ACC112 (cell line): ENCODE measurements at regions not wholly inside any gene's neighbourhood (a gene's known extent, or its start where the extent isn't known, plus 50 kb on each side); places are given as distances from the start of the nearest gene placed in this dataset.
"Not testable (repeated sequence)": the region's sequence is repeated elsewhere in the genome, so short reads cannot be mapped to it uniquely, and the experiment has no call there.

ENCODE experiments used
- H2AFZ ChIP-seq: fragments of 200-600 bp; sonication (generic); one replicate; pipeline ENCODE4 v1.6.0; 2017; ENCODE audit warnings: antibody characterized with exemption, low read length; ENCODE audit not compliant: unreplicated experiment
- H3K27ac ChIP-seq: fragments of 200-600 bp; sonication (generic); 2 replicates; pipeline ENCODE4 v1.5.1; 2014; ENCODE audit warnings: low read depth, mild to moderate bottlenecking, antibody characterized with exemption, low read length, moderate library complexity
- H3K27me3 ChIP-seq: fragments of 200-600 bp; sonication (generic); 2 replicates; pipeline ENCODE4 v1.6.1; 2014; ENCODE audit warnings: mild to moderate bottlenecking, antibody characterized with exemption, low read length, moderate library complexity, mixed read lengths; ENCODE audit not compliant: insufficient read depth
- H3K36me3 ChIP-seq: fragments of 200-600 bp; sonication (generic); 2 replicates; pipeline ENCODE4 v1.6.1; 2016; ENCODE audit warnings: mild to moderate bottlenecking, antibody characterized with exemption, low read length, moderate library complexity, mixed read lengths; ENCODE audit not compliant: insufficient read depth
- H3K4me1 ChIP-seq: fragments of 200-600 bp; sonication (generic); one replicate; pipeline ENCODE4 v1.6.1; 2016; ENCODE audit warnings: low read length, mixed read lengths; ENCODE audit not compliant: insufficient read depth, unreplicated experiment, control insufficient read depth
- H3K4me3 ChIP-seq: fragments of 200-600 bp; sonication (generic); 2 replicates; pipeline ENCODE4 v1.5.1; 2014; ENCODE audit warnings: mild to moderate bottlenecking, low read depth, low read length
- H3K79me2 ChIP-seq: fragments of 200-600 bp; sonication (generic); one replicate; pipeline ENCODE4 v1.6.0; 2016; ENCODE audit warnings: low read length; ENCODE audit not compliant: control insufficient read depth, unreplicated experiment, insufficient read depth

DNA sequence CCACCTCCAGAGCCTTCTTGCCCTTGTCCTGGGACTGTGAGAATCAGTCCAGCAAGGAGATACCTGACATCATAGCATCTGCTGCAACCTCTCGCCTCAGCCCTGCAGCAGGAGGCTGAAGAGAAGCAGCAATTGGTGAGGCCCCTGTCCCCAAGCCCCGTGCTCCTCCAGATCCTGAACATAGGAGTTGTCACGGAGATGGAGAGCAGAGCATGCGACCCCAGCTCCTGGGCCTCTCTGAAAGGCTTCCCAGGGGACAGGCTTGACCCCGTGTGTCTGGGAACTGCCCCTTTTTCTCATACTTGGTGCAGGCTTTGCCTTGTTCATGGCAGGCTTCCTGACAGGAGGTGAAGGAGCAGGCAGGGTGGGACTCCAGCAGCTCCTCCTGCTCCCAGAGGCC, 127.7 kb upstream of the PZP start:
- Histone ChIP-seq H3K36me3 (no peaks in the 10 kb centered on the region), H3K27me3 (no peaks in the 10 kb centered on the region), H3K79me2 (no peaks in the 10 kb centered on the region), H3K27ac (no peak overlapping the region), H2AFZ (no peak overlapping the region), H3K4me1 (no peaks in the 10 kb centered on the region), H3K4me3 (no peak overlapping the region)

DNA sequence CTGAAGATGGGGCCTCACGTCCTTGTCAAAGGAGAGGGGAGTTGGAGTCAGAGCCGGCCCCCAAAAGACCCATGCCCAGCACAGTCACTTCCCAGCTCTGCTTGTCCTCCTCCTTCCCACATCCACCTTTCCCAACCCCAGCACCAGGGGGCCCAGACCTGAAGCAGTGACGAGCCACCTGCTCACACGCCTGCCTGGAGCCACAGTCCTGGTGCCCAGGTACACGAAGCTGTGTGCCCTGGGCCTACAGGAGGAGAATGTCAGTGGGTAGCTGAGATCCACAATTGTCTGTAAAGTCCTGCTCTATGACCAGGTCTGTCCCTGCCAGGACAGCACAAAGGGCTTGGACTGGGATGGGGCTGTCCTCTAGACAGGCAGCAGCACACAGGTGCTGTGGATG, 126.8 kb upstream of the PZP start:
- Histone ChIP-seq H3K36me3 (no peaks in the 10 kb centered on the region), H3K27ac (no peak overlapping the region), H3K79me2 (no peaks in the 10 kb centered on the region)

DNA sequence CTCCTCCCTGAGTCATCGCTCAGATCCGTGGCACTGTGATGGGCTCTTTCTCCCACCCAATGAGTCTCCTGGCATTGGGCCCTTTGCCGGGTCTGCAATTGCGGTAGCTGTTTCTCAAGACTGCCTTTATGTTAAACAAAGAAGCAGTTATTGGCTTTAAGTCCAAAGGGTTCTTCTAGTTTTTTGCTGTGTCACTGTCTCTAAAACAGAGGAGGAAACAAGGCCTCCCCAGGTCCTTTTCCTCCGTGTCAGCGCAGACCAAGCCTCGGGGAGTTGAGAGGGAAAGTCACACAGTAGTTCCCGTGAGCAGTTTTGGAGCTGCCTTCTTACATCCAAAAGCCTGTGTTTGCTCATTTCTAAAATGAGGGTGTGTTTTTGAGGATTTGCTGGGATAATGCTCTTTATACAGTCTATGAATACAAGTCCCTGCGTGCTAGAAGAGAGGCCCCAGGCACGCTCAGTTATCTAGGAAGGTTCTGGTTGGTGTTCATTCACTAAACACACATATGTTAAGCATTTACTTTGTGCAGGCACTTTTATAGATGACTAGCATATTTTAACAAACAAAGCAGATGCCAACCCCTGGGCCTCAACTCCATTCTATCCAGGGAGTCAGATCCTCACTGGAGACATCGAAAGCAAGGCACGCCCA, 126.0 kb upstream of the PZP start:
- no peak overlapping the region for H3K27ac ChIP-seq
- H3K4me1 ChIP-seq = no peaks in the 10 kb centered on the region
- no peak overlapping the region for H3K4me3 ChIP-seq
- H3K79me2 ChIP-seq = no peaks in the 10 kb centered on the region
- H2AFZ ChIP-seq = no peak overlapping the region
- H3K36me3 ChIP-seq = no peaks in the 10 kb centered on the region
- no peaks in the 10 kb centered on the region for H3K27me3 ChIP-seq

More for the DNA sequence above, 126.8 kb upstream of the PZP start:
- no peaks in the 10 kb centered on the region for H3K27me3 ChIP-seq
- no peak overlapping the region for H2AFZ ChIP-seq
- no peak overlapping the region for H3K4me3 ChIP-seq
- H3K4me1 ChIP-seq = no peaks in the 10 kb centered on the region

DNA sequence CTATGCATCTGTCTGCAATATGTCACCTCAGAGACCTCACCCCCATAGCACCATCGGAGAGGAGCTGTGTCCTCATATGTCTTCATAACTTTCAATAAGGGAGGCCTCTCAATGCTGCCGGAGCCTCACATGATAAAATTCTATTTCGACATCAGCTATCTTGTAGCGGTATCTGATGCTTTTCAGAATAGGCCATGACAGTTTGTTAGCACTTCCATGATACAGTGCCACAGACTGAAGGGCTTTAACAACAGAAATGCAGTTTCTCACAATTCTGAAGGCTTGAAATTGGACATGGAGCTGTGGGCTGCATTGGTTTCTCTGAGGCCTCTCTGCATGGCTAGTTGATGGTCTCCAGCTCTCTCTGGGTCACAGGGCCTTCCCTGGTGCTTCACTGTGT, 125.0 kb upstream of the PZP start:
- Histone ChIP-seq H3K27ac (no peak overlapping the region), H3K36me3 (no peaks in the 10 kb centered on the region), H3K4me1 (no peaks in the 10 kb centered on the region), H3K79me2 (no peaks in the 10 kb centered on the region), H3K4me3 (no peak overlapping the region), H3K27me3 (no peaks in the 10 kb centered on the region), H2AFZ (no peak overlapping the region)

DNA sequence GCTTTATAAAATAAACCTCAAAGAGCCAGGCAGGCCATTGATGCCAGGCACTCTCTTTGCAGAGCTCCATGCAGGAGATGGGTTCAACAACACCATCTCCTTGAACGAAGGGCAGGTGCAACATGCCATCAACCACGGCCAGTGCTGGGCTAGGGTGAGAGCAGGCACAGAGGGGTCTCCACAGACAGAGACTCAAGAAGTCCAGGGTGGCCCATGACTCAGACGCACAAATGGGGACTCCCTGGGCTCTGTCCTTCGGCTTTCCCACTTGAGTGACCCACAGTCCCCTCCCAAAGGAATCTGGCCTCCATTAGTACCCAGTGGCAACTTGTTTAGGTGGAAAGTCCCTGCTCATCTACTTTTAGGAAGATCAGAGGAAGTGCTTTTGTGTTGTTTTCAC, 124.4 kb upstream of the PZP start:
- H3K4me3 ChIP-seq = no peak overlapping the region
- no peak overlapping the region for H2AFZ ChIP-seq
- no peaks in the 10 kb centered on the region for H3K79me2 ChIP-seq
- no peak overlapping the region for H3K27ac ChIP-seq
- no peaks in the 10 kb centered on the region for H3K4me1 ChIP-seq
- no peaks in the 10 kb centered on the region for H3K36me3 ChIP-seq
- H3K27me3 ChIP-seq = no peaks in the 10 kb centered on the region

DNA sequence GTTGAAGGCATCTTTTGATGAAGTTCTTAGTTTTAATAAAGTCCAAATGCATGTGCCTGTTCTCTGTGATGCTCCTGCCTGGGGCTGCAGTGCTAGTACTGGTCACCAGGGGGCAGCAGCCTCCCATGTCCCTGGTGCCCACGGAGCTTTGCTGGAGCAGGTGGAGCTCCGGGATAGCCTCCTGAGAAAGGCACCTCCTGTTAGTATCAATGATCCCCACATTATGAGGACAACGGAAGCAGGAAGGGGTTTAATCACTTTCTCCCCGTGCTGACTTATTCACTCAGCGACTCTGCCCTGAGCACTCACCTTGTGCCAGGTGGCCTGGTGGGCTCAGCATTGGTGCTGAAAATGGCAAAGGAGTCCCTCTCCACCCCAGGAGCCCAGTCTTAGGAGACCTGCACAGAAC, 123.0 kb upstream of the PZP start:
- Histone ChIP-seq H3K4me3 (no peak overlapping the region), H3K27ac (no peak overlapping the region), H3K27me3 (no peaks in the 10 kb centered on the region), H3K36me3 (no peaks in the 10 kb centered on the region), H3K4me1 (no peaks in the 10 kb centered on the region), H3K79me2 (no peaks in the 10 kb centered on the region), H2AFZ (no peak overlapping the region)

DNA sequence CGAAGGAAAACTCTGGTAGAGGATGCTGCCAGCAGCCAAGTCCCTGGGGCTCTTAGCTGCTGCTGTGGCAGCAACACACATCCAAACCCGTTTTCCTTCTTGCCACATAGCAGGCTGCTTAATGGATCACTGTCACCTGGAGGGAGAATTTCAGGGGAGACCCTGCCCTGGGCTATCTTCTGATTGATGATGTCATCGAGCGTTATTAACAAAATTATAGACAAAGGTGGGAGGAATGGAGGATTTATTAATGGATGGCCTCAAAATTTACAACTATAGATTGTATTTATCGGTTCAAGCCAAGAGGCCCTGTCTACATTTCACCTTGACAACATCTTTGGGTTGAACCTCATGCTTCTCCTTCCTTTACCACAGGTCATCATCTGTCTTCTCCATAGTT, 120.8 kb upstream of the PZP start:
- no peak overlapping the region for H3K4me3 ChIP-seq
- H3K27me3 ChIP-seq = no peaks in the 10 kb centered on the region
- H3K79me2 ChIP-seq = no peaks in the 10 kb centered on the region
- no peaks in the 10 kb centered on the region for H3K36me3 ChIP-seq
- no peak overlapping the region for H2AFZ ChIP-seq
- no peaks in the 10 kb centered on the region for H3K4me1 ChIP-seq
- no peak overlapping the region for H3K27ac ChIP-seq

DNA sequence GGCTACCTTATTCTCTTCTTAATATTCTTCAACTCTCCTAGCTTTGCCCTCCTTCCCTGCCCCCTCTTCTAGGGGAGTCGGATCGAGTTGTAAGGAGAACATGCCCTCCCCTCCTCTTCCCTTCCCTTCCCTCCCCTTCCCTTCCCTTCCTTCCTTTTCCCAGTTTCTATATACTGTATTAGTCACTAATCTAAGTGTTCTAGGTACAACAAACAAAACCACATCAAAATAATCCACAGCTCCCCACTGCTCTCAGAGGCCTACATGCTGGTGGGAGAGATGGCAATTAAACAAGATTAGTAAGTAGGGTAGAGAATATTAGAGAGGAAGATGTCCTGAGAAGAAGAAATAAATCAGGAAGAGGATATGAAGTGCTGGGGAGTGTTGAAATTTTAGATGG, 119.9 kb upstream of the PZP start:
- H2AFZ ChIP-seq = no peak overlapping the region
- no peaks in the 10 kb centered on the region for H3K4me1 ChIP-seq
- H3K27ac ChIP-seq = no peak overlapping the region
- no peaks in the 10 kb centered on the region for H3K27me3 ChIP-seq
- H3K36me3 ChIP-seq = no peaks in the 10 kb centered on the region
- no peaks in the 10 kb centered on the region for H3K79me2 ChIP-seq
- no peak overlapping the region for H3K4me3 ChIP-seq

DNA sequence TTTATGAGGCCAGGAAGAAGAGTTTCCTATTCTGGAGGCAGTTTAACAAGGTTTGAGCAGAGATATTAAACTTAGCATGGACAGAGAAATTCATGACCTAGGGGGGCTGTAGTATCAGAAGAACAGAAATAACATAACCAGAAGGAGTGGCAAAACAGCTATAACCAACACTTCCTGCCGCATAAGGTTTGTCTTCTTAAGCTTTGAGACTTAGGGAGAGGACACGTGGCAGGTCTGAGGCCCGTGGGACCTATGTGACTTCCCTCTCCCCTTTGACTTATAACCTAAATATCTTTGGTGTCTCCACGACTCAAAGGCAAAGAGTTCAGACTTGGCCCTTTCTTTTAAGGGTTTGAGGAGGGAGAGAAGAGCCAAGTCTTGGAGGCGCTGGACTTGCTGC, 119.1 kb upstream of the PZP start:
- Histone ChIP-seq H3K36me3 (no peaks in the 10 kb centered on the region), H3K4me3 (no peak overlapping the region), H3K79me2 (no peaks in the 10 kb centered on the region), H3K27me3 (no peaks in the 10 kb centered on the region), H3K27ac (no peak overlapping the region), H3K4me1 (no peaks in the 10 kb centered on the region), H2AFZ (no peak overlapping the region)

DNA sequence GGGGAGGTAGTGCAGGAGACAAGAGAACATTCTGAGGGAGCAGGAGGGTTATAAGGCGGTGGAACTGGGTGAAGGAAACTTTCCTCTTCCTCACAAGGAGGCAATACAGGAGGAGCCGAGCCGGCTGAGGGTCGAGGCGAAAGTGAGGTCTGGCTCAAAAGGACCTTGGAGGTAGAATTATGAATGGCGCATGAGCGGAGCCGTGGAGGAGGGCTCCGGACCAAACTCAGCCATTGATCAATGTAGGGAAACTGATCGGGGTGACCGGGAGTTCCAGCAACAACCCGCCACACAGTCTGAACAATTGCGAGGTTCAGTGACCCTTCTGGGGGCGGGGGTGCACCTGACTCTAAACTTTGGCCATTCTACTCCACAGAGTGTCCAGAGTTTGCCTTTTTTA, 118.7 kb upstream of the PZP start:
- not testable (repeated sequence) for H3K4me1 ChIP-seq, H3K79me2 ChIP-seq, H3K36me3 ChIP-seq, H2AFZ ChIP-seq, H3K4me3 ChIP-seq, H3K27me3 ChIP-seq, H3K27ac ChIP-seq

DNA sequence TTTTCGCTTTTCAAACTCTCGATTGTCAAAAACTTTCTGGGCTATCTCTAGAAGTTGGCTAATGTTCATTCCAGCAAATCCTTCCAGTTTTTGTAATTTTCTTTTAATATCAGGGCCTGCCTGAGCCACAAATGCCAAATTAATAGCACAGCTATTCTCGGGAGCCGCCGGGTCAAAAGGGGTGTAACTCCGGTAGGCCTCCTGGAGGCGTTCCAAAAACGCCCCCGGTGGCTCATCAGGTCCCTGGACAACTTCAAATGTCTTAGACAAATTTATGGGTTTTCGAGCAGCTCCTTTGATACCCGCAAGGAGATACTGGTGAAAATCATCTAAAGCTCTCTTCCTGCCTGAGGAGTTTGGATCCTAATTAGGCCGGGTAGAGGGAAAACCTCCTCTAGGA, 117.9 kb upstream of the PZP start:
- Histone ChIP-seq H2AFZ (no peak overlapping the region), H3K27me3 (no peaks in the 10 kb centered on the region), H3K27ac (no peak overlapping the region), H3K79me2 (no peaks in the 10 kb centered on the region), H3K4me1 (no peaks in the 10 kb centered on the region), H3K4me3 (no peak overlapping the region), H3K36me3 (no peaks in the 10 kb centered on the region)
